ENCODE measurements at regions not wholly inside any gene's neighbourhood (a gene's known extent, or its start where the extent isn't known, plus 50 kb on each side); places are given as distances from the start of the nearest gene placed in this dataset.

DNA sequence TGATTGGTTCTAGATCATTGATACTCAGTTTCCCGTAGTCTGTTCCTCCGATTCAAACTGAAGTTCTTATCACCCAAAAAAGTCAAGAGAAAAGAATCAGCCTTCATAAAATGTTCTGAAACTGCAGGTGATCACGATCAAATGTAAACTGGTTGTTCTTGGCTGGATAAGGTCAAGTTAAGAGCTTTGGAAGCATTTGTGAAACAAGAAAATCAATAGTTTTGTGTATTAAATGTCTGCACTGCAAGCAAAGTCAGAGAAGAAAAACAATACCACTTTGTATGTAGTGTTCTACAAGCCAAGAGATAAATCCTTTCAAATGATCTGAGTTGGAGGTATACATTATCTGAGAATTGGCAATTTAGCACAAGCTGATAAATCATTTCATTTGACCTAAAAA is 710.3 kb downstream of the SORCS1 start:
- TF ChIP-seq RFX5 (IDR thresholded peaks at IDR 0.05; ENCODE audit: low read depth, low read length), result no peak
- no peak for TF ChIP-seq BHLHE40 (IDR thresholded peaks at IDR 0.05; ENCODE audit: low read depth, low read length)
- TF ChIP-seq MAZ (IDR thresholded peaks at IDR 0.05; ENCODE audit: borderline replicate concordance, low read depth, low read length), result no peak
- no peak for TF ChIP-seq RCOR1 (IDR thresholded peaks at IDR 0.05; ENCODE audit: insufficient replicate concordance, low read length)
- TF ChIP-seq, protein P1, sequence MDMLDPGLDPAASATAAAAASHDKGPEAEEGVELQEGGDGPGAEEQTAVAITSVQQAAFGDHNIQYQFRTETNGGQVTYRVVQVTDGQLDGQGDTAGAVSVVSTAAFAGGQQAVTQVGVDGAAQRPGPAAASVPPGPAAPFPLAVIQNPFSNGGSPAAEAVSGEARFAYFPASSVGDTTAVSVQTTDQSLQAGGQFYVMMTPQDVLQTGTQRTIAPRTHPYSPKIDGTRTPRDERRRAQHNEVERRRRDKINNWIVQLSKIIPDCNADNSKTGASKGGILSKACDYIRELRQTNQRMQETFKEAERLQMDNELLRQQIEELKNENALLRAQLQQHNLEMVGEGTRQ (IDR thresholded peaks at IDR 0.05; ENCODE audit: low read depth, low read length), result no peak
- TF ChIP-seq CHD1 (IDR thresholded peaks at IDR 0.05; ENCODE audit: low read depth, low read length), result no peak
- Histone ChIP-seq H3K56ac (ENCODE audit: extremely low read depth, insufficient read depth, low read length) (no peak overlapping the region), H3K9me1 (ENCODE audit: insufficient read depth, low read length) (no peaks in the 10 kb centered on the region), H4K8ac (ENCODE audit: low read depth in 2 of 2, low read length in 2 of 2) (no peak overlapping the region), H3K79me1 (ENCODE audit: low read depth in 1 of 2, low read length in 2 of 2) (no peaks in the 10 kb centered on the region), H3K9me3 (ENCODE audit: control insufficient read depth, insufficient read depth, low read length) (no peaks in the 10 kb centered on the region), H2BK5ac (ENCODE audit: low read depth, low read length, poor library complexity, severe bottlenecking) (no peak overlapping the region), H3K27me3 (ENCODE audit: control insufficient read depth, insufficient read depth, low read length) (no peaks in the 10 kb centered on the region), H4K5ac (ENCODE audit: low read depth, low read length) (no peak overlapping the region), H2BK20ac (ENCODE audit: low read depth, low read length) (no peak overlapping the region), H2AK9ac (replicated peaks; ENCODE audit: low read depth, low read length, poor library complexity) (no peak overlapping the region), H3K14ac (replicated peaks; ENCODE audit: low read depth, low read length) (no peak overlapping the region), H2BK120ac (ENCODE audit: low read depth, low read length) (no peak overlapping the region), H3K36me3 (ENCODE audit: control insufficient read depth, insufficient read depth, low read length) (no peaks in the 10 kb centered on the region), H3K18ac (ENCODE audit: low read depth, low read length) (no peak overlapping the region), H3K4me2 (ENCODE audit: low read depth, low read length) (no peak overlapping the region), H3K23ac (ENCODE audit: low read depth, low read length) (no peak overlapping the region), H2BK15ac (ENCODE audit: low read depth, low read length) (no peak overlapping the region), H4K20me1 (ENCODE audit: insufficient read depth, low read length) (no peaks in the 10 kb centered on the region), H3K4me1 (ENCODE audit: control insufficient read depth, insufficient read depth, low read length) (no peaks in the 10 kb centered on the region), H2AK5ac (ENCODE audit: low read depth, low read length) (no peak overlapping the region), H3K27ac (ENCODE audit: insufficient read depth, low read length) (no peak overlapping the region), H4K91ac (ENCODE audit: insufficient read depth, low read depth, low read length) (no peak overlapping the region), H3K4me3 (ENCODE audit: insufficient read depth, low read depth, low read length) (no peak overlapping the region), H3K4ac (ENCODE audit: low read depth, low read length) (no peak overlapping the region), H3K9ac (ENCODE audit: low read depth, low read length) (no peak overlapping the region), H2AFZ (replicated peaks; ENCODE audit: low read length, poor library complexity) (no peak overlapping the region)
- CTCF ChIA-PET, result no interaction called here
- no peak for ATAC-seq (ENCODE audit: low read depth)
- in situ Hi-C loops (cut with MboI; ENCODE audit: low sequenced_read_pairs), result no loop called here
- BruUV-seq (replicated peaks), result no TSS peak
- no peak for DNase-seq
- WGBS, 2 experiments (ENCODE audit: extremely low coverage in 2 of 2, insufficient read length in 1 of 2), result no CpG with 5 or more reads among the region's 3 CpGs
- dilution Hi-C loops (cut with HindIII; ENCODE audit: low sequenced_read_pairs, unreplicated experiment), result no loop called here
- POLR2A ChIA-PET (ENCODE audit: unreplicated experiment), result no interaction called here
- intact Hi-C loops (cut with micrococcal nuclease), result no loop called here
